GM21423 (cell line): ENCODE measurements at regions not wholly inside any gene's neighbourhood (a gene's known extent, or its start where the extent isn't known, plus 50 kb on each side); places are given as distances from the start of the nearest gene placed in this dataset.
"Not testable (repeated sequence)": the region's sequence is repeated elsewhere in the genome, so short reads cannot be mapped to it uniquely, and the experiment has no call there.

ENCODE experiments used
- ATAC-seq: cut with Tn5 transposase; IDR thresholded peaks from one replicate; pipeline ENCODE4 v1.9.1; 2021; ENCODE audit warnings: mild to moderate bottlenecking, moderate library complexity; ENCODE audit not compliant: unreplicated experiment

DNA sequence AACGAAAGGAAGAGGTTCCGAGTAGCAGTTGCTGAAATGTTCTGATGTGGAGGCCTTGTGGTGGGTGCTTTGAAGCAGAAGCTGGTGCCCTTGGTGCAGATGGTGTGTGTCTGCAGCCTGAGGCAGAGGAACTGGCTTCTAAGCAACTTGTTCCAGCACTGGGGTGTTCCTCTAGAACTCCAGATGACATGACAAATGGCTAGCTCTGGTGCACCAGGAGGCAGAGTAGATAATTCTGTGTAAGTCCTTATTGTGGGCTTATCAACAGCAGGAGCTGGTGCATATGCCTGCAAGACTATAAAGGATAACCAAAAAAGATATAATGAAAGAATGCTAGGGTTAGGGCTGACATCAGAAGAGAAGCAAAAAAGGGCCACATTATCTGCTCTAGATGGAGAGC lies 76.5 kb downstream of the ARL5B start:
- no peak for ATAC-seq

DNA sequence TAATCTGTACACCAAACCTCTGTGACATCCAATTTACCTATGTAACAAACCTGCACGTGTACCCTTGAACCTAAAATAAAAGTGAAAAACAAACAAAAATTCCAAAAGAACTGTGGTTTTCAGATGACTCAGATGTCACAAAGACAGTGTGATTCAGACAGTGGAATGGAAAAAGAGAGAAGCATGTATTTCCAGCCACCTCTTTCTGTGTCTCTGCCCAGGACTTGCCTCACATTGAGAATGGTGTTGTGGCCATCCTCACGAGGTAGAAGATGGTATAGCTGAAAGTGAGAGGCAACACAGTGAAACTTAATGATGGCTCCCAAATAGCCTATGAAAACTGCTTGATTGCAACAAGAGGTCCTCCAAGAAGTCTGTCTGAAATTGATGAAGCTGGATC lies 78.0 kb downstream of the ARL5B start:
- no peak for ATAC-seq

DNA sequence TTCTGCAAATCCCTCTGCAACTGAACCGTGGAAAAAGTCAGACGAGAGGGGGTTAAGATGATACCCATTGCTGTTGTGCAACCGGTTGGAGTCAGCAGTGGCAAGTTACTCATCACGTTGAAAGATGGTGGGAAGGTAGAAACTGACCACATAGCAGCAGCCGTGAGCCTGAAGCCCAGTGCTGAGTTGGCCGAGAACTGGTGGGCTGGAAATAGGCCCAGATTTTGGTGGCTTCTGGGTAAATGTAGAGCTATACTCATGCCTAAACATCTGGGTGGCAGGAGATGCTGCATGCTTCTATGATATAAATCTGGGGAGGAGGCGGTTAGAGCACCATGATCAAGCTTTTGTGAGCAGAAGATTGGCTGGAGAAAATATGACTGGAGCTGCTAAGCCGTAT lies 78.6 kb downstream of the ARL5B start:
- no peak for ATAC-seq

DNA sequence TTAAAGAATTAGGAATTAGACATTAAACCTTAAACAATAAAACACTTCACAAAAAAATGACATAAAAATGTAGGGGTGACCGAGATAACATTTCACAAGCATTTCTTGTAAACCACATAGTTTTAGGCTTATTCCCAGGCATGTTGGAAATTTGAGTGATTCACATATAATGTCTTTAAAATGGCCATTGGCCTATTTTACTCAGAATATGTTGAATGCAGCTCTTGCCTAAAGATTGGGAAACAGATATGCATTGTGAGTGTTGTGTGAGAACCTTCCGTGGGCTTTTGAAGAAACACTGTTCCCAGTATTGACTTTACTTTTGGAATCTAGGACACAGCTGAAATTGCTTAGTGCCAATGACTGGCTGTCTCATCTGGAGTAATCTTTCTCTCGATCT lies 79.6 kb downstream of the ARL5B start:
- ATAC-seq, result no peak

DNA sequence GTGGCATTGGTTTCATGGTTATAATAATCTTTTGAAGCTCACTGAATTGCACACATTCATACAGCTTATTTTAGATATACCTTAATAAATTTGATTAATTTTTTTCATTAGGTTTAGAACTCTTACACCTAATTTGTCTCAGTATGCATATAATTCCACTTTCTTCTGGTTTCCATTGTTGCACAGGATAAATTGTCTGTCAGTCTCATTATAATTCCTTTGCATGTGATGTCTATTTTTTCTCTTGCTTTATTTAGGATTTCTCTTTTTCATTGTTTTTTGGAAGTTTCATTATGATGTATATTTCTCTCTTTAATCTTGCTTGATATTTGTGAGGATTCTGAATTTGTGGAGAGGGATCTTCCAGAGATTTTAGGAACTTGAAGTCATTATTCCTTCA lies 84.7 kb downstream of the ARL5B start:
- ATAC-seq, result no peak

DNA sequence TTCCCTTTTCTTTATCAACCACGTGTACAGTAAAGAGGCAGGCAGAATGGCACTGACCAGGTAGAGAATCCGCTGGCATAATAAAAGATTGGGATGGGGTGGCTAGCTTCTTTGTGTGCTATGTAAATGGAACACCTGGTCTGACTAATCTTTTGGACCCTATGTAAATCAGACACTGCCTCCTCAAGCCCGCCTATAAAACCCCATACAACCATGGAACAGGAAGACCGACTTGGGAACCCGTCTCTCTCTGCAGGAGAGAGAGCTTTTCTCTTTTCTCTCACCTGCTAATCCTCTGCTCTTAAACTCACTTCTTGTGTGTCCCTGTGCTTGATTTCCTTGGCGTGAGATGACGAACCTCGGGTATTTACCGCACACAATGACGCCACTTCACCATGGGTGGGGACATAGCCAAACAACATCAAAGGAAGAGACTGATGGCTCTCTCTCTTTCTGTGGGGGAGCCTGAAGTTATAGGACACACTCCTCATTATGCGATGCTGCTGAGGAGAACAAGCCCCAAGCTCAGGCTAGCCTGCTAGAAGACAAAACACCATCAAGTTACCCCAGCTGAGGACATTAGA lies 94.2 kb downstream of the ARL5B start:
- ATAC-seq, result no peak

DNA sequence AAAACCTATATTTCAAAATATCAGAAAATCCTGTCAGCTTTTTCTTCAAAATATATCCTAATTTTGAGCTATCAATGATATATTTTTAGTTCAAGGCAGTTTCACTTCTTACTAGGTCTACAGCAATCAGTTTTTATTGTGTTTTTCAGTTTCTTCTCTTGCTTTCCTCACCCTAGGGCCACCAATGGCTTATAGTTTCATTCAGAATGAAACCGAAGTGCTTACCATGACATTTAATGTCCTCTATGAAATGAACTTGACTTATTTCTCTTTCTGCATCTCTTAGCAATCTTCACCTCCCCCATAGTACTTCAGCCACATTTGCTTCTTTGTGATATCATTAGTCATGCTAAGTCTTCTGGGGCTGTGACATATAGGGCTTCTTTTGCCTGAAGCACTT lies 100.3 kb downstream of the ARL5B start:
- peak; percentile 66 for ATAC-seq

DNA sequence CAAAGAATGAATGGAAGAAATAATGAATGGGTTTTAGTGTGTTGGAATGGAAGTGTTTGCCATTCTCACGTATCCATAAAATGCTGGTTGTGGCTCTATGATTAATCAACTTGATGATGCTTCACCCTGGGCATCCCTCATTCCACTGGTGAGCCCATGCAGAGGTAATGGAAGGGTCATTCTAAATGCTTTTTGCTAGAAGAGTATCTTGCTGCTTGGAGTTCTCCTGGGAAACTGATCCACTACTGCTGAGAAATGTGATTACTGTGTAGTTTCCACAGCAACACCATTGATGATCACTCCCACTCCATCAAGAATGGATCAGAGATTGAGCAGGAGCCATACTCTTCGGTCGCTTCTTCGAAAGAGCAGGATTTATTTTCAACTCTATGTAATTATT lies 101.6 kb downstream of the ARL5B start:
- no peak for ATAC-seq

DNA sequence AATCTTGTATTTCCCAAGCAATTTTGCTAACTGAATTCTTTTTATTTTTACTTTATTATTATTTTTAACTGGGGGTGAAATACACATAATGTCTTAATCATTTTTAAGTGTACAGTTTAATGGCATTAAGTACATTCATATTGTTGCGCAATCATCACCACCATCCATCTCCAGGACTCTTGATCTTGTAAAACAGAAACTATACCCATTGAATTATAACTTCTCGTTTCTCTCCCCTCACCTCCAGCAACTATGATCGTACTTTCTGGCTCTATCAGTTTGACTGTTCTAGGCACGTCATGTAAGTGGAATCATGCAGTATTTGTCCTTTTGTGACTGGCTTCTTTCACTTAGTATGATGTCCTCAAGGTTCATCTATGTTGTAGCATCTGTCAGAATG lies 108.8 kb downstream of the ARL5B start:
- ATAC-seq, result no peak

DNA sequence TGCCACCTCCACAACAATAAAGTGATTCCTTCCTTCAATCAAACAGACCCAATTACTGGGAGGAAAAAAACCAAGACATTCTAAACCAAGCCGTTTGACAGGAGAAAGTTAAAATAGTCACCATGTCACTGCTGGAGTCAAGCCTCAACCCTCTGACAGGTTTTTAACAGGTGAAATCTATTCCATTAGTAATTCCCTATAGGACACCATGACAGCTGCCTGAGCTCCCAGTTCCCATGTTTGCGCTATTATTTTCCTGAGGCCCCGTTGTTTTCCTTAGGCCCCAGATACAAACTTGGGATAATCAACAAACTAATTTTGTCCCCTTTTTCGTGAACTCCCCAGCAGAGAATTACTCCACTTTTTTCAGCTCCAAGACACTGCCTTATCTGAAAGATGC lies 113.9 kb downstream of the ARL5B start:
- no peak for ATAC-seq

DNA sequence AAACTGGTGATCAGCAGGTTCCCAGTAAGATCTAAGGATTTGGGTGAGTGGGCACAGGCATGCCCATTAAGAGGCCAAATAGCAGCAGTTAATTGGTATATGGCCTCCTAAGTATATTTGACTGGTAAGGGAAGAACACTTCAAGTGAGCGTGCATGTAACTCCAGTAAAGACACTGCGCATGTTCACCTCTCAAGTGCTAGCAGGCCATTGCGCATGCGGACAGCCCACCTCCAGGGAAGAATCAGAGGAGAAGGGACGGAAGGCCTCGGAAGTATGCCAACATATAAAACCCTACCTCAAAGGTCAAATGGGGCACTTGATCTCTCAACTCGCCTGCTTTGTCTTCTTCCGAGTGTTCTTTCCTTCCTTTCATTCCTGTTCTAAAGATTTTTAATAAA lies 118.0 kb downstream of the ARL5B start:
- no peak for ATAC-seq

DNA sequence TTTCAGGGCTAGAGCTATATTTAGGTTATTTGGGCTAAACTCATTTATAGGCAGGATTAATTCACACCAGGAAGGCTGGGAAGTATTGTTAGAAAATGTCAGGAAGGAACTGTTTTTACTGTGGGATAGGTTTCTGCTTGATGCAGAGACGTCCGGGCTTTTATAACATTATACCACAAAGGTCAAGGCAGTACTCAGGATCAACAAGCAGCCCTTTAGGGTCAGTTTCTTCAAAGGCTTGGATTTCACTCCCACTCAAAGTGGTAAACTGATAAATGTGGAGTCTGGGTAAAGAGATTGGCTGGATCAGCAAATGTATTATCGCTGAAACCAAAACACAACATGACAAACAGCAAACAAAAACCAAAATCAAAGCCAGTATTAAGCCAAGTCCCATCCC lies 127.2 kb downstream of the ARL5B start:
- no peak for ATAC-seq

DNA sequence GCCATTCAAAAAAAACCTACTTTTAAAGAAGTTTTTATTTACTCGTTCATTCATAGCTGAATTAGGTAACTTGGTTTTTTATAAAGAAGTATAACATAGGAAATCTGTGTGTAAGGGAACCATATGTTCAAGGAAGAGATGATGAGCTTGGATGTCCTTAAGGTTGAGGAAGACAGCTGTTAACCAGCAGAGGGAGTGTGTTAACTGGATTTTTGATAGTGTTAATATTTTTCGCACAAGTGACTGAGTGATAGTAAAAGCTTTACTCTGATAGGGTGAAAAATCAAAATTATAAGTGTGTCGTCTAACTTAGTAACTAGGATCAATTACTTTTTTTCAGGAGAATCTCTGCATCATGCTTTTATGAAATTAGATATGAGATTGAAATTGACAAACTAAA lies 134.7 kb downstream of the ARL5B start:
- ATAC-seq, result no peak

DNA sequence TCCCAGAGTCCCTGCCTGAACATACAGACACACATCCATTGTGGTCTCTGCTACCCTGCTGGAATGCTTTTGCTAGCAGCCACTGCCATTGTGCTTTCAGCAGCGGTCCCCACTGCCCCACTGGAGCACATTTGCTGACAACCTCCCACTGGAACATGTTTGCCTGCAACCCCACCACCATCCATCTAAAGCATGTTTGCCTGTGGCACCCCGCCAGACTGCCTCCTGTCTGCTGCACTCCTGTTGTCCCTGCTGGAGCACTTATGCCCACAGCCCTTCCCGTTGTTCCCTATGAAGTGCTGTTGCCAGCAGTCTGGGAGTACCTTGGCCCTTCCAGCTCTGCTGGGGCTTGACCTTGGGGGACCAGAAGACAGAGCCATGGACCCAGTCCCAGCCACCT lies 136.3 kb downstream of the ARL5B start:
- no peak for ATAC-seq

DNA sequence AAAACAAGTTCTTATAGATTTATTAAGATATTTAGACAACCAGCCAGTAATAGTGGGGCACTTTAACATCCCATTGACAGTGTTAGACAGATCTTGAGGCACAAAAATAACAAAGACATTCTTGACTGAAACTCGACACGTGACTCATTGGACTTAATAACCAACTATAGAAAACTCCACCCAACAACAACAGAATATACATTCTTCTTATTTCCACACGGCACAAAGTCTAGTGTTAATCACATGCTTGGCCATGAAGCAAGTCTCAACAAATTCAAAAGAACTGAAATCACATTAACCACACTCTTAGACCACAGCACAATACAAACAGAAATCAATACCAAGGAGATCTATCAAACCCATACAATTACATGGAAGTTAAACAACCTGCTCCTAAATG lies 138.1 kb downstream of the ARL5B start:
- no peak for ATAC-seq

DNA sequence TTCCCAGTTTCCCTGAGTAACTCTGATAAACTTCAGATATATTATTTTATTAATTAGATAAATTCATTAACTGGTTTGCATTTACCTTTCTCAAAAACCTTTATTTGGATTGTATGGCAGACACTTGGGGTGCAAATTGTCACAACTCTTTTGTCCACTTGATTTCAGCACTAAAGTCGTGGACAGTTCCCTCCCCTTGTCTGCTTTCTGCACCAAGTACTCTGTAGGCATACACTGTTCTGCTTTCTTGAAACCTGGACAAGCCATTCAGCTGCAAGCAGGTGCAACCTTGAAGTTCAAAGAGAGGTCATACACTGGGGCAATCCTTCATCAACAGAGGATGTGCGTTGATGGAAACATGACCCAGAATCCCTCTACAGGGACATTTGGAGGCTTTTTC lies 162.9 kb downstream of the ARL5B start:
- ATAC-seq, result no peak

DNA sequence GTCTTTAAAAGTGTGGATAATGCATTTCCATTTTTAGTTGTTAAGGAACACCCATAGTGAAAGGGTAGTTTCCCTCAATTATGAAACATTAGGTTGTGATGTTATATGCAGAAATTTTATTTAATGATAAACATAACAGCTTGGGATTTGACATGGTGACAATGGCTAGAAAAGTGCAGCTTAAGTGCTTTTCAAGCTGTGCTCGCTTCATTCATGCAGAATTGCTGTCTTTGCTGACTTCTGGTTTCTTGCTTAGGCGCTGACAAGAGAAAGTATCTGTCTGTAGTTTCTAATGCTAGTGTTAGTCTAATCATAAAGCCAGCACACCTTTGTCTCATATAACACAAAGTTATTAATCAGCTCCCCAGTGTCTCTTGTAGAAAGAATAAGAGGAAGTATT lies 170.0 kb downstream of the ARL5B start:
- no peak for ATAC-seq

DNA sequence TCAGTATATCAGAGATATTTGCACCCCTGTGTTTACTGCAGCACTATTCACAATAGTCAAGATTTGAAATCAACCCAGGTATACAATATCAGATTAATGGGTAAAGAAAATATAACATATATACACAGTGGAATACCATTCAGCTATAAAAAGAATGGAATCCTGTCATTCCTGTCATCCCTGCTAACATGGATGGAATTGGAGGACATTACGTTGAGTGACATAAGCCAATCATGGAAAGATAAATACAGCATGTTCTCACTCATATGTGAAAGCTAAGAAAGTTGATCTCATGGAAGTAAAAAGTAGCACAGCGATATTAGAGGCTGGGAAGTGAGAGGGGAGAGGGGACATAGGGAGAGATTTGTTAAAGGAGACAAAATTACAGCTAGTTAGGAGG lies 171.0 kb downstream of the ARL5B start:
- ATAC-seq, result no peak

DNA sequence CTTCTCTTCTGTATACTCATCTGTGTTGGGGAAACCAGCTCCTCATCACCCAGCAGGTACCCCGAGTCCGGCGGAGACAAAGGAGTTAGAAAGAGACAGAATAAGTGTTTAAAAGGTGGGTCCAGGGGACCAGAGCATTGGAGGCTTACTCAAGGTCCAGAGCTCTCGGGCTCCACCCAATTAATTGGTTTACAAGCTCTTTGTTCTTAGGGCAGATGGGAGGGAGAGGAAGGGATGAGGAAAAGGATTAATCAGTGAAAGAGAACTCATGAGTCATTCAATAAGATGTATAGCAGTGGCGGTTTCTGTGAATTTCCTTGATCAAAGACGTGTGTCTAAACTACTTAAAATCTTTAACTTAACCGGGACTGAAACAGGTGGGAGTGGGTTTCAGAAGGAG lies 192.0 kb upstream of the MALRD1 start:
- not testable (repeated sequence) for ATAC-seq

DNA sequence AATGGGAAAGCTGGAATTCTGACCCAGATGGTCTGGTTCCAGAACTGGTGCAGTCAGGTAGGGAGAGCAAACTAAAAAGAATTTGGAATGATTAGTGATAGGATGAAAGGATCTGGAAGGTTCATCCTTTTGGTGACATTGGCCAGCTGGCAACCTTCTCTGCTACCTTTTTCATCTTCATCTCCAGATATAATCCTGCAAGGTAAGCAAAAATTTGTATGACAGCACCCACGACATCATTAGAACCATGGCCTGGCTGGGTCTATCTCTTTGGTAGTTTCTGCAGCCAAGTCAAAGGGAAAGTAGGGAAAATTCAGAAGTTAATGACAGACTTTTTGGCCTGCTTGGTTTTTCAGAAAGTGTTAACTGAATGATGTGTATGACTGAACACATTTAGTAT lies 188.9 kb upstream of the MALRD1 start:
- no peak for ATAC-seq

DNA sequence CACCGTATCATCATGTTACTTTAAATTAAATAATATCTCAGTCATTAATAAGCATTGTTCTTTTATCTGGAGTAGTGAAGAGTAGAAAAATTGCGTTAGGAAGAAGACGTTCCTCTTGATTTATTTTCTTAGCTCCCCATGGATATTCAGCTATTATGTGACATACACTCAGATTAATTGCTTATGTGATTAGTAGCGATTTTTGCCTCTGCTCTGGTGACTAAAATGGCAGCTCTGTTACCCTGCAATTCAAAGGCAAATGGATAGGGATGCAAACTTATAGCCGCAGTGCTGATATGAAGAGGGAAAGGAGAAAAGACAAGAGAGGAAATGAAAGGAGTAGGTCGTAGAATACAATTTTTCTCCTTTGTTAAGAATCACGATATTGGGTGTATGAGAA lies 188.4 kb upstream of the MALRD1 start:
- ATAC-seq, result no peak

DNA sequence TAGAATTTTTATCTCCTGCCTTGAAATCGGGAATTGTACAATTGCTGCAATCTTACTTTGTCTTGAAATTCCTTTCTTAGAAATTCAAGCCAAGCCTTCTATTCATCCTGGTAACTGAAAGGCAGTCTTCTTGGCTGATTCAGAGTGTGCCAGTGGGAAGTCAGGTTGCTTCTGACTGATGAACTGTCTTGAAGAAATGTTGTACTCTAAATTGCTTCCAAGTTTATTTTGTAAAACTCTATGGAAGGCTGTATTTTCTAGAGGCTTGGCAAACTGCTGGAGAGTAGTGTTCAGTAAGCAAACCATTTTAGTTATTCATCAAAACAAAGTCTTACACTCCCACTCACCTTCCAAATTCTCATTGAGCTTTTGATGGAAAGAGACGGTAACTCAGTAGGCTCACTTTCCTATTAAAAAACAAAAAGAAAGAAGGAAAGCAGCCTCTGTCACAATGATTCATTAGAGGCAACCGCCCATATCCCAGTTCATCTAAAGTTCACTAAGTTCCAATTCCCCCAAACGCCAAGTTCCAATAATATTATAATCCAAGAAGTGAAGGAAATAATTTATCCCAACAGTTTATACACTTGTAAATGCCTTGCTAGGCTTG lies 187.9 kb upstream of the MALRD1 start:
- ATAC-seq, result no peak

DNA sequence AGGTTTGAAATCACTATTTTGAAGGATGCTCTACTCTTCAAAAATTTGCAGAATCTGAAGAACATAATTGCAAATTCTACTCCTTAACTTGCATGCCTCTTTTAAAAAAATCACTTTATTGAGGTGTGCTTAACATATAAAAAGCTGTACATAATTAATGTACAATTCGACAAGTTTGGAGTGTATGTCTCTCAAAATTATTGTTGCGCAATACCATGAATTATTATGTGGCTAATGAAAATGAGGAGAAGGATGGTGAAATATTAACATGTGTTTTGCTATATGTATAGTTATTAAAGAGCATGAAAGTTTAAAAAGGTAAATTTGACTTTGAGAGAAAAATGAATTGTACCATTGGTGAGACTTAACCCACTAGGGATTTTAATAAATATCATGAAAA lies 187.2 kb upstream of the MALRD1 start:
- ATAC-seq, result no peak
